Sigmoid colon (tissue), 6 donors: ENCODE measurements at regions not wholly inside any gene's neighbourhood (a gene's known extent, or its start where the extent isn't known, plus 50 kb on each side); places are given as distances from the start of the nearest gene placed in this dataset.

ENCODE experiments used
- DNase-seq: peaks from one replicate; pipeline ENCODE4 v3.0.0-alpha.2; 2019
- H3K27ac ChIP-seq, 4 donors: fragments of 200-600 bp; sonication (generic); one replicate each; pipeline ENCODE4 v1.5.1; 2016 to 2019; ENCODE audit warnings: mild to moderate bottlenecking in 1 of 4
- H3K27me3 ChIP-seq, 3 donors: fragments of 200-600 bp; sonication (generic); one replicate each; pipeline ENCODE4 v1.5.1; 2019; ENCODE audit warnings: mild to moderate bottlenecking in 1 of 3
- H3K36me3 ChIP-seq, 4 donors: fragments of 200-600 bp; sonication (generic); one replicate each; pipeline ENCODE4 v1.5.1; 2016 to 2019
- H3K4me1 ChIP-seq, 4 donors: fragments of 200-600 bp; sonication (generic); one replicate each; pipeline ENCODE4 v1.5.1; 2017 to 2019
- H3K4me3 ChIP-seq, 4 donors: fragments of 200-600 bp; sonication (generic); one replicate each; pipeline ENCODE4 v1.5.1; 2017 to 2019; ENCODE audit warnings: mild to moderate bottlenecking in 2 of 4, moderate library complexity in 1 of 4
- H3K9me3 ChIP-seq, 4 donors: fragments of 200-600 bp in 3 of 4; sonication (generic) in 3 of 4; one replicate each; pipeline versions ENCODE4 v1.5.1 to v1.6.1; 2013 to 2019
- CTCF ChIP-seq, 4 experiments: fragments of 450-650 bp in 3 of 4; fragments of 200-600 bp in 1 of 4; IDR thresholded peaks; one replicate each; pipeline ENCODE4 v1.5.1; 2016 to 2019; ENCODE audit warnings: antibody characterized with exemption in 4 of 4, mild to moderate bottlenecking in 3 of 4, moderate library complexity in 2 of 4
- EP300 ChIP-seq, 4 donors: sonication (generic); formaldehyde crosslinking; IDR thresholded peaks; one replicate each; pipeline ENCODE4 v1.6.1; 2017; ENCODE audit warnings: antibody characterized with exemption in 4 of 4
- POLR2A ChIP-seq, 2 donors: fragments of 450-650 bp; IDR thresholded peaks; one replicate each; pipeline ENCODE4 v1.6.1; 2016; ENCODE audit warnings: antibody characterized with exemption in 2 of 2, mild to moderate bottlenecking in 2 of 2, moderate library complexity in 2 of 2
- POLR2AphosphoS5 ChIP-seq, 4 donors: sonication (generic); formaldehyde crosslinking; IDR thresholded peaks; one replicate each; pipeline ENCODE4 v1.6.1; 2017; ENCODE audit warnings: antibody characterized with exemption in 4 of 4
- WGBS, 2 donors: extraction: QIAGEN DNeasy Blood & Tissue Kit; methylation state at CpG; one replicate each; pipeline ENCODE4 v1.1.7; 2013; 5-methylcytosine and 5-hydroxymethylcytosine counted together
- intact Hi-C: fragments of 100-400 bp; cut with DNase I; formaldehyde crosslinking; loops from one replicate; pipeline ENCODE4 v1.15.1; 2023
- donor health status: healthy with polysubstance abuse.
- donor health status: healthy.

- no peak for DNase-seq
These were observed 755.1 kb upstream of the IGFBP7 start for GRCh38 chr4:57865264-57865663.

GRCh38 chr4:57854748-57855147, 744.6 kb upstream of the IGFBP7 start:
- no peak overlapping the region for H3K27ac ChIP-seq
- intact Hi-C loops, result no loop called here
- no peak for DNase-seq
- no peaks in the 10 kb centered on the region for H3K36me3 ChIP-seq
- TF ChIP-seq POLR2A (IDR thresholded peaks at IDR 0.05), result no peak
- no peak for TF ChIP-seq EP300 (IDR thresholded peaks at IDR 0.05)
- no peak for TF ChIP-seq CTCF (IDR thresholded peaks at IDR 0.05)
- H3K4me1 ChIP-seq, result peaks cover 0 to 3% (median 0%) of the 10 kb centered on the region in 4 donors
- 40 to 48% methylated on average over 3 of the region's 3 CpGs for WGBS, 2 donors
- H3K9me3 ChIP-seq, result no peaks in the 10 kb centered on the region
- no peaks in the 10 kb centered on the region for H3K27me3 ChIP-seq
- H3K4me3 ChIP-seq, result peak overlapping the region in 1 of 4 donors; percentile 9

More at GRCh38 chr4:57865264-57865663, 755.1 kb upstream of the IGFBP7 start:
- 47 to 80% methylated on average over 1 of the region's 1 CpG for WGBS, 2 donors
- no peak for TF ChIP-seq EP300 (IDR thresholded peaks at IDR 0.05)
- TF ChIP-seq POLR2A (IDR thresholded peaks at IDR 0.05), result no peak
- TF ChIP-seq CTCF (IDR thresholded peaks at IDR 0.05), result no peak
- no peak for TF ChIP-seq POLR2AphosphoS5 (IDR thresholded peaks at IDR 0.05)
- H3K27ac ChIP-seq, result no peak overlapping the region
- H3K36me3 ChIP-seq, result no peaks in the 10 kb centered on the region
- H3K4me1 ChIP-seq, result no peaks in the 10 kb centered on the region
- no peaks in the 10 kb centered on the region for H3K9me3 ChIP-seq
- no peak overlapping the region for H3K4me3 ChIP-seq
- intact Hi-C loops, result no loop called here
- H3K27me3 ChIP-seq, result no peaks in the 10 kb centered on the region

GRCh38 chr4:57850141-57850540, 740.0 kb upstream of the IGFBP7 start:
- H3K27ac ChIP-seq, result no peak overlapping the region
- no peak for DNase-seq
- intact Hi-C loops, result no loop called here
- TF ChIP-seq POLR2AphosphoS5 (IDR thresholded peaks at IDR 0.05) (no peak), POLR2A (IDR thresholded peaks at IDR 0.05) (no peak), CTCF (IDR thresholded peaks at IDR 0.05) (no peak), EP300 (IDR thresholded peaks at IDR 0.05) (no peak)
- H3K36me3 ChIP-seq, result no peaks in the 10 kb centered on the region
- no peak overlapping the region for H3K4me3 ChIP-seq
- H3K4me1 ChIP-seq, result peaks cover 0 to 3% (median 0%) of the 10 kb centered on the region in 4 donors
- no peaks in the 10 kb centered on the region for H3K27me3 ChIP-seq
- no peaks in the 10 kb centered on the region for H3K9me3 ChIP-seq

GRCh38 chr4:57832083-57832482, 721.9 kb upstream of the IGFBP7 start:
- TF ChIP-seq POLR2AphosphoS5 (IDR thresholded peaks at IDR 0.05) (no peak), POLR2A (IDR thresholded peaks at IDR 0.05) (no peak)
- no peak overlapping the region for H3K27ac ChIP-seq
- intact Hi-C loops, result no loop called here
- no peak overlapping the region for H3K4me3 ChIP-seq
- no peaks in the 10 kb centered on the region for H3K4me1 ChIP-seq
- WGBS, 2 donors, result 93 to 96% methylated on average over 2 of the region's 2 CpGs
- H3K36me3 ChIP-seq, result no peaks in the 10 kb centered on the region
- no peak for DNase-seq
- no peaks in the 10 kb centered on the region for H3K27me3 ChIP-seq
- no peaks in the 10 kb centered on the region for H3K9me3 ChIP-seq

- Histone ChIP-seq H3K4me1 (no peaks in the 10 kb centered on the region), H3K9me3 (no peaks in the 10 kb centered on the region), H3K36me3 (no peaks in the 10 kb centered on the region), H3K4me3 (no peak overlapping the region), H3K27me3 (no peaks in the 10 kb centered on the region), H3K27ac (no peak overlapping the region)
- 39 to 58% methylated on average over 2 of the region's 2 CpGs for WGBS, 2 donors
- DNase-seq, result no peak
- intact Hi-C loops, result no loop called here
- TF ChIP-seq EP300 (IDR thresholded peaks at IDR 0.05) (no peak), CTCF (IDR thresholded peaks at IDR 0.05) (no peak), POLR2A (IDR thresholded peaks at IDR 0.05) (no peak), POLR2AphosphoS5 (IDR thresholded peaks at IDR 0.05) (no peak)
These were observed 679.5 kb upstream of the IGFBP7 start for GRCh38 chr4:57789666-57790065.
